Esophagus squamous epithelium (tissue), 5 donors: ENCODE measurements at regions not wholly inside any gene's neighbourhood (a gene's known extent, or its start where the extent isn't known, plus 50 kb on each side); places are given as distances from the start of the nearest gene placed in this dataset.

Source experiments
- DNase-seq: peaks from one replicate; lab custom pipeline; 2025; lab: John Stamatoyannopoulos, UW
- H3K27ac ChIP-seq, 4 donors: fragments of 200-600 bp; sonication (generic); one replicate each; pipeline ENCODE4 v1.5.1; 2016 to 2019; ENCODE audit warnings: mild to moderate bottlenecking in 1 of 4
- H3K27me3 ChIP-seq, 4 donors: fragments of 200-600 bp; sonication (generic); 1 replicate in 3 of 4; 2 replicates in 1 of 4; pipeline versions ENCODE4 v1.5.1 to v1.6.0; 2017 to 2021; ENCODE audit warnings: antibody characterized with exemption in 1 of 4
- H3K36me3 ChIP-seq, 3 donors: fragments of 200-600 bp; sonication (generic); one replicate each; pipeline ENCODE4 v1.5.1; 2016 to 2019
- H3K4me1 ChIP-seq, 3 donors: fragments of 200-600 bp; sonication (generic); one replicate each; pipeline ENCODE4 v1.5.1; 2017 to 2019
- H3K4me3 ChIP-seq, 4 donors: fragments of 200-600 bp; sonication (generic); 1 replicate in 3 of 4; 2 replicates in 1 of 4; pipeline ENCODE4 v1.5.1; 2016 to 2019; ENCODE audit warnings: mild to moderate bottlenecking in 2 of 4, moderate library complexity in 1 of 4
- H3K9me3 ChIP-seq, 3 donors: fragments of 200-600 bp; sonication (generic); one replicate each; pipeline ENCODE4 v1.5.1; 2016 to 2019
- CTCF ChIP-seq, 6 experiments: fragments of 450-650 bp in 4 of 6; fragments of 200-600 bp in 2 of 6; sonication (generic) in 2 of 6; IDR thresholded peaks; one replicate each; pipeline ENCODE4 v1.5.1; 2016 to 2019; ENCODE audit warnings: antibody characterized with exemption in 6 of 6, mild to moderate bottlenecking in 4 of 6, moderate library complexity in 4 of 6
- POLR2A ChIP-seq, 4 donors: fragments of 450-650 bp; IDR thresholded peaks; one replicate each; pipeline ENCODE4 v1.6.1; 2017; ENCODE audit warnings: antibody characterized with exemption in 4 of 4, mild to moderate bottlenecking in 4 of 4, moderate library complexity in 3 of 4
- whole genome bisulfite sequencing, 2 donors: methylation state at CpG; one replicate each; pipeline ENCODE4 v1.1.5; 2018; 5-methylcytosine and 5-hydroxymethylcytosine counted together
- intact Hi-C: fragments of 100-400 bp; cut with DNase I; formaldehyde crosslinking; loops from one replicate; pipeline ENCODE4 v1.15.0; 2022
- donor health status: DM: yes; HTN: yes; CAD: no.

- TF ChIP-seq POLR2A (IDR thresholded peaks at IDR 0.05) (no peak), CTCF (IDR thresholded peaks at IDR 0.05) (no peak)
- no peaks in the 10 kb centered on the region for H3K27me3 ChIP-seq
- no peaks in the 10 kb centered on the region for H3K36me3 ChIP-seq
- DNase-seq: no peak
- no peak overlapping the region for H3K27ac ChIP-seq
- H3K4me3 ChIP-seq: no peak overlapping the region
- WGBS, 2 donors: 53 to 54% methylated on average over 4 of the region's 4 CpGs
- intact Hi-C loops: no loop called here
- no peaks in the 10 kb centered on the region for H3K9me3 ChIP-seq
- H3K4me1 ChIP-seq: no peaks in the 10 kb centered on the region
Observed at GRCh38 chr2:117411983-117412382, 402.5 kb upstream of the DDX18 start.

- DNase-seq: no peak
- H3K36me3 ChIP-seq: no peaks in the 10 kb centered on the region
- no peak overlapping the region for H3K4me3 ChIP-seq
- no peak overlapping the region for H3K27ac ChIP-seq
- H3K27me3 ChIP-seq: no peaks in the 10 kb centered on the region
- TF ChIP-seq CTCF (IDR thresholded peaks at IDR 0.05) (no peak), POLR2A (IDR thresholded peaks at IDR 0.05) (no peak)
- 57 to 69% methylated on average over 4 of the region's 4 CpGs for WGBS, 2 donors
- no peaks in the 10 kb centered on the region for H3K4me1 ChIP-seq
- intact Hi-C loops: no loop called here
- H3K9me3 ChIP-seq: no peaks in the 10 kb centered on the region
Observed at GRCh38 chr2:117432746-117433145, 381.7 kb upstream of the DDX18 start.

GRCh38 chr2:117436697-117437096 lies 377.8 kb upstream of the DDX18 start:
- H3K9me3 ChIP-seq: no peaks in the 10 kb centered on the region
- intact Hi-C loops: no loop called here
- TF ChIP-seq CTCF (IDR thresholded peaks at IDR 0.05) (no peak), POLR2A (IDR thresholded peaks at IDR 0.05) (no peak)
- DNase-seq: no peak
- no peak overlapping the region for H3K27ac ChIP-seq
- no peaks in the 10 kb centered on the region for H3K36me3 ChIP-seq
- no peaks in the 10 kb centered on the region for H3K4me1 ChIP-seq
- no peak overlapping the region for H3K4me3 ChIP-seq
- H3K27me3 ChIP-seq: no peaks in the 10 kb centered on the region
- WGBS, 2 donors: 23 to 34% methylated on average over 3 of the region's 3 CpGs

- DNase-seq: no peak
- Histone ChIP-seq H3K4me1 (no peaks in the 10 kb centered on the region), H3K36me3 (no peaks in the 10 kb centered on the region), H3K27ac (no peak overlapping the region), H3K4me3 (no peak overlapping the region), H3K27me3 (no peaks in the 10 kb centered on the region), H3K9me3 (peaks cover 0 to 9% (median 3%) of the 10 kb centered on the region in 3 donors)
- intact Hi-C loops: no loop called here
- 58 to 67% methylated on average over 7 of the region's 7 CpGs for WGBS, 2 donors
- TF ChIP-seq POLR2A (IDR thresholded peaks at IDR 0.05): no peak
- TF ChIP-seq CTCF (IDR thresholded peaks at IDR 0.05): peak in 3 of 6 experiments; percentile 23 to 49 (median 29)
Observed at GRCh38 chr2:117470311-117471095, 344.0 kb upstream of the DDX18 start.

- Histone ChIP-seq H3K27ac (no peak overlapping the region), H3K36me3 (no peaks in the 10 kb centered on the region), H3K27me3 (no peaks in the 10 kb centered on the region), H3K4me1 (no peaks in the 10 kb centered on the region), H3K9me3 (peaks cover 0 to 34% (median 4%) of the 10 kb centered on the region in 3 donors), H3K4me3 (no peak overlapping the region)
- no peak for DNase-seq
- 40 to 42% methylated on average over 1 of the region's 1 CpG for WGBS, 2 donors
- intact Hi-C loops: no loop called here
- TF ChIP-seq CTCF (IDR thresholded peaks at IDR 0.05) (no peak), POLR2A (IDR thresholded peaks at IDR 0.05) (no peak)
Observed at GRCh38 chr2:117481608-117482007, 332.9 kb upstream of the DDX18 start.
